GM18951 (cell line): ENCODE measurements at regions not wholly inside any gene's neighbourhood (a gene's known extent, or its start where the extent isn't known, plus 50 kb on each side); places are given as distances from the start of the nearest gene placed in this dataset.

Source experiments
- POLR2A ChIP-seq: IDR thresholded peaks from 4 replicates; pipeline ENCODE4 v1.6.1; 2011; ENCODE audit warnings: mild to moderate bottlenecking; ENCODE audit not compliant: insufficient read length, insufficient read depth; ENCODE audit errors: extremely low read depth
- in situ Hi-C: fragments of 300-500 bp; cut with MboI; formaldehyde crosslinking; loops from one replicate; pipeline ENCODE4 v1.12.0; 2022; ENCODE audit warnings: low sequenced_read_pairs, mixed read lengths, inconsistent platforms; ENCODE audit not compliant: unreplicated experiment

GRCh38 chr9:1294641-1295258 is 244.6 kb downstream of the DMRT2 start:
- TF ChIP-seq POLR2A: no peak
- in situ Hi-C loops: no loop called here

DNA sequence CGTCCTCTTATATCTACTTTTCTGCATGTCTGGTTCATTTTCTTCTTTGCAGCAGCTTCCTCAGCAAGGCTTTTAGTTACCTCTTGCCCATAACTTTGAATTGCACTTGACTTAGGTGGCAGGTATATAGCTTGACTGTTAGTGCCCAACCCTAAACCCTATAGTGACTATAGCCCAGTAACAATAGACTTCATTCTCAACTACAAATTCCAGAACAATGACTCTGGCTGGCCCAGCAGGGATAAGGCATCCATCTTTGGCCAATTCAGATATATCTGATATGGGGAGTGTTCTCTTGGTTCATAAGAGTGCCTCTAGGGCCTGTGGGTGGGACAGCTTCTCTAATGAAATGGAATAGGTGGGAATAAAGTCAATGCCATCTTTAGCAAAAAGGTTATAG is 246.2 kb downstream of the DMRT2 start:
- no peak for TF ChIP-seq POLR2A
- in situ Hi-C loops: no loop called here

DNA sequence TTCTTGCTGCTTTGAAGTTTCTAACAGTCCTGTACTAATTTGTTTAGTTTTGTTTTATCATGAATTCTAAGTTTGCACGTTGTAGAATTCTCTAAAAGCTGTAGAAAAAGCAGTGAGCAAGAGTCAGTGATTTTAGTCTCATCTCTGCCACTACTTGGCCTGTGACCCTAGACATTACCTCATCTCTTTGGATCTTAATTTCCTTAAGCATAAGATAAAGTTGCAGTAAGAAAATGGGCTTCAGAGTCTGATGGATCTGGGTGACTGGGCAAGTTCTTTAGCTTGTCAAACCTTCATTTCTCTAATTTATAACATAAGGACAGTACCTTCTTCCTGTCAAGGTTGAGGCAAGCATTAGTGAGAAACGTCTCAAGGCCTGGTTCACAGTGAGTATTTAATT is 247.9 kb downstream of the DMRT2 start:
- in situ Hi-C loops: no loop called here
- TF ChIP-seq POLR2A: no peak

DNA sequence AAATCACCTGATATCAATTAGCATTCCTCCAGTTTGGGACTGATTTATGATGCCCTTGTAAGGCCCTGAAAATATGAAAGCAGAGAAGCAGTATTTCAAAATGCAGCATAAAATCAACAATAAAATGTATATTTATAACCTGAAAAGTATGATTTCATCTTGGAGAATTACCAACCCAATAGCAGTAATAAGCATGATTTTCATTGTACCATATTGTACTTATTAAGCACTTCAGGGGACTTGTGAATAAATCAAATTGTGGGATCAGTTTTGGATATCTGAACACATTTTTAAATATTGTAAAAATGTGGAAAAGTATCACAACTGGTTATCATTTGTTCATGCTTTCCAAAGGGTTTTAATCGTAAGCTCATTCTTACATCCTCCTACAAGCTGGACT is 250.8 kb downstream of the DMRT2 start:
- in situ Hi-C loops: no loop called here

GRCh38 chr9:1303932-1304331 is 253.8 kb downstream of the DMRT2 start:
- in situ Hi-C loops: no loop called here

More for the DNA sequence above, 250.8 kb downstream of the DMRT2 start:
- TF ChIP-seq POLR2A: no peak

GRCh38 chr9:1311462-1312042 is 261.4 kb downstream of the DMRT2 start:
- in situ Hi-C loops: no loop called here
- no peak for TF ChIP-seq POLR2A

More at GRCh38 chr9:1303932-1304331, 253.8 kb downstream of the DMRT2 start:
- no peak for TF ChIP-seq POLR2A

GRCh38 chr9:1319436-1319835 is 269.3 kb downstream of the DMRT2 start:
- TF ChIP-seq POLR2A: no peak
- in situ Hi-C loops: no loop called here

DNA sequence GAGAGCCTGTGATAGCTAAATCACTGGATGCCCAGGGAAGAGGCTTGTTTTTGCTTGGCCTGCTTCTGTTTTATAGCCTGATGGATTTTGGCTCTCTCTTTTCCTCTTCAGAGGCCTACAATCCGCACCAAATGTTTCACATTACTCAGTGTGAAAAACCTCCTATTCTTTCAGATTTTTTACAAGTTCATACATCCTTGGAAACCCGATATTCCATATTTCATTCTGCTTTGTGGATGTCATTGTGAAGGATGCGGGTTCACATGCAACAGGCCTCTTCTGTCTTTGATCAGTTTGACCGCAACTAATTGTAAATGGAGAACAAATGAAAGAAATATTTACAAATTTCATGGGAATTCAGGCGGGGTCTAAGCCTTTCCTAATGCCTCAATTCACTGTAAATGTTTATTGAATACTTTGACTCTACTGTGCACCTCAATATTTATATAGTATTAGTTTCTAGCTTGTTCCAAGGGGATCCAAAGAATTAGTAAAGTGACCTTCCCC is 269.9 kb downstream of the DMRT2 start:
- in situ Hi-C loops: no loop called here
- TF ChIP-seq POLR2A: no peak

DNA sequence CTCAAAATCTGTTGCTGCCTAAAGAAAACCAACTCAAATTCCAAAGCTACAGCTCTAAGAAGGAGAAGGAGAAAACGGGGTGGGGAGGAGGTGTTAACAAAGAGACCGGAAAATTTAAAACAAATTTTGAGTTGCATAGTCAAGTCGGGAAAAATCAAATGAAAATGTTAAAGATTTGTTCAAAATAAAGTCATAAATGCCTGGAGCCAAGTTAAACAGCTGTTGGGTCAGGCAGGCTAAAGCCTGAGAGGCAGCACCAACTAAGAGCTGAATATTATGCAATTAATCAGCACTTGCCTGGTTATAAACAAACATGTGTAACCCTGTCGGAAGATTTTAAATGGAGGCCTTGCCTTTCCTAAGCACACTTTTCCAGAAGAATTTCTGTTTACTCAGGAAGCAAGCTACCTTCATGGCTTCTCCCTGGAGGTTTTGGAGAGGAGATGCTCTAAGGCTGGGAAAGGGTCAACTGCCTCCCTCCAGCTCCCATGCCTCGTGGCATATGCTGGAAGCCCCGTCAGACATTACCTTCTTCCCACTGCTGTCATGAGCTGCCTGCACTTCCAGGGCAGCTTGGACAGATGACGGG is 270.5 kb downstream of the DMRT2 start:
- in situ Hi-C loops: no loop called here

GRCh38 chr9:1327467-1327866 is 277.3 kb downstream of the DMRT2 start:
- no peak for TF ChIP-seq POLR2A
- in situ Hi-C loops: no loop called here

More for the DNA sequence above, 270.5 kb downstream of the DMRT2 start:
- TF ChIP-seq POLR2A: no peak

- TF ChIP-seq POLR2A: no peak
- in situ Hi-C loops: no loop called here
Observed at GRCh38 chr9:1328341-1328740, 278.2 kb downstream of the DMRT2 start.

DNA sequence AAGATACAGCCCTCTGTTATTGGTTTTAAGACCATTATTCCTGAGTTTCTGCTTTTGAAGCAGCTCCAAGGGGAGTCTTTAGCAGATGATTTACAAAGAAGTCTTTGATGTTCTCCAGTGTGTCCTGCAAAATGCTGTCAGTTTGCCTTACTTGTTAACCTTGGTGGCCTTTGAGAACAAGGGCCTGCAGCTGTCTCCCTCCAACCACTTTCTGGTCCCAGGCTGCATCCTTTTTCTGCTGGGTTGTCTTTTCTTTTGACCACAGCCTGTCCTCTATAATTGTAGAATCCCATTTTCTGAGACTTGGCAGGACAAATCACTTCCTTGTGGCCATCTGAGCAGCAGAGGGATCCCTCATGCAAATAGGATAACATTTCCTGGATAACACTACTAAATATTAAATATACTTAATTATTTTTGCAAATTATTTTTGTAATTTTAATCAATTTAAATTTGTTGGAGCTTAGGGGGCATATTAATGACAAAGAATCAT is 281.4 kb downstream of the DMRT2 start:
- TF ChIP-seq POLR2A: no peak
- in situ Hi-C loops: no loop called here

- no peak for TF ChIP-seq POLR2A
- in situ Hi-C loops: no loop called here
Observed at GRCh38 chr9:1332156-1332555, 282.0 kb downstream of the DMRT2 start.

GRCh38 chr9:1335174-1335573 is 285.0 kb downstream of the DMRT2 start:
- no peak for TF ChIP-seq POLR2A
- in situ Hi-C loops: no loop called here
